ENCODE measurements at regions not wholly inside any gene's neighbourhood (a gene's known extent, or its start where the extent isn't known, plus 50 kb on each side); places are given as distances from the start of the nearest gene placed in this dataset.

GRCh38 chr13:106373304-106373988 is 162.0 kb downstream of the EFNB2 start (continued):
- TF ChIP-seq ZNF362 (tag by site-specific recombination; IDR thresholded peaks at IDR 0.05) (no peak), PATZ1 (tag by site-specific recombination; IDR thresholded peaks at IDR 0.05) (no peak), FEZF1 (tag by site-specific recombination; IDR thresholded peaks at IDR 0.05) (peak; percentile 94), INSM2 (tag by site-specific recombination; IDR thresholded peaks at IDR 0.05) (no peak), ZNF324 (tag by site-specific recombination; IDR thresholded peaks at IDR 0.05) (no peak), HOXC10 (CRISPR knock-in tag; IDR thresholded peaks at IDR 0.05) (no peak), ZNF175 (tag by site-specific recombination; IDR thresholded peaks at IDR 0.05) (no peak), ELK4 (IDR thresholded peaks at IDR 0.05; ENCODE audit: borderline replicate concordance, low read depth, low read length) (no peak), ZNF24 (tag by site-specific recombination; IDR thresholded peaks at IDR 0.05) (peak; percentile 56; the same call in 1 of the 2 replicates), ZNF843 (tag by site-specific recombination; IDR thresholded peaks at IDR 0.05) (no peak), ZNF791 (tag by site-specific recombination; IDR thresholded peaks at IDR 0.05) (no peak), ZNF544 (tag by site-specific recombination; IDR thresholded peaks at IDR 0.05) (no peak), ZNF292 (tag by site-specific recombination; IDR thresholded peaks at IDR 0.05; ENCODE audit: borderline replicate concordance, low read depth) (no peak), ZBTB21 (tag by site-specific recombination; IDR thresholded peaks at IDR 0.05) (no peak), MEIS1 (CRISPR knock-in tag; IDR thresholded peaks at IDR 0.05; ENCODE audit: borderline replicate concordance) (no peak), ZNF623 (tag by site-specific recombination; IDR thresholded peaks at IDR 0.05) (no peak), ZNF2 (tag by site-specific recombination; IDR thresholded peaks at IDR 0.05) (no peak), ZNF202 (tag by site-specific recombination; IDR thresholded peaks at IDR 0.05; ENCODE audit: borderline replicate concordance) (no peak), TCF7L2 (IDR thresholded peaks at IDR 0.05; ENCODE audit: borderline replicate concordance, low read depth, low read length) (no peak), ZNF335 (tag by site-specific recombination; conservative IDR thresholded peaks at IDR 0.05) (0 out of 2 replicates have a peak, but pooled peaks have one; percentile 15), ZNF488 (tag by site-specific recombination; IDR thresholded peaks at IDR 0.05) (peak; percentile 43; the same call in 1 of the 2 replicates), TRIM28 (IDR thresholded peaks at IDR 0.05; ENCODE audit: borderline replicate concordance, low read length) (0 out of 2 replicates have a peak, but pooled peaks have one; percentile 33), ZEB2 (tag by site-specific recombination; IDR thresholded peaks at IDR 0.05) (peak; percentile 66), ZNF214 (tag by site-specific recombination; IDR thresholded peaks at IDR 0.05; ENCODE audit: borderline replicate concordance) (no peak), ZNF37A (tag by site-specific recombination; IDR thresholded peaks at IDR 0.05) (no peak), ZNF394 (tag by site-specific recombination; IDR thresholded peaks at IDR 0.05; ENCODE audit: borderline replicate concordance) (no peak), ZNF521 (tag by site-specific recombination; IDR thresholded peaks at IDR 0.05) (no peak), ZNF76 (tag by site-specific recombination; IDR thresholded peaks at IDR 0.05; ENCODE audit: borderline replicate concordance, low read depth) (no peak), ZNF560 (tag by site-specific recombination; IDR thresholded peaks at IDR 0.05; ENCODE audit: borderline replicate concordance) (no peak), ZNF121 (tag by site-specific recombination; IDR thresholded peaks at IDR 0.05) (no peak), ZNF223 (tag by site-specific recombination; IDR thresholded peaks at IDR 0.05) (no peak), SCRT2 (tag by site-specific recombination; IDR thresholded peaks at IDR 0.05) (peak; percentile 50; the same call in 1 of the 2 replicates), OSR2 (tag by site-specific recombination; IDR thresholded peaks at IDR 0.05) (peak; percentile 76), ZSCAN18 (tag by site-specific recombination; IDR thresholded peaks at IDR 0.05) (no peak)
